Femur (tissue), 1 donor: ENCODE measurements at regions not wholly inside any gene's neighbourhood (a gene's known extent, or its start where the extent isn't known, plus 50 kb on each side); places are given as distances from the start of the nearest gene placed in this dataset.

Source experiments
- DNase-seq: peaks from one replicate; pipeline ENCODE4 v3.0.0-alpha.2; 2017

DNA sequence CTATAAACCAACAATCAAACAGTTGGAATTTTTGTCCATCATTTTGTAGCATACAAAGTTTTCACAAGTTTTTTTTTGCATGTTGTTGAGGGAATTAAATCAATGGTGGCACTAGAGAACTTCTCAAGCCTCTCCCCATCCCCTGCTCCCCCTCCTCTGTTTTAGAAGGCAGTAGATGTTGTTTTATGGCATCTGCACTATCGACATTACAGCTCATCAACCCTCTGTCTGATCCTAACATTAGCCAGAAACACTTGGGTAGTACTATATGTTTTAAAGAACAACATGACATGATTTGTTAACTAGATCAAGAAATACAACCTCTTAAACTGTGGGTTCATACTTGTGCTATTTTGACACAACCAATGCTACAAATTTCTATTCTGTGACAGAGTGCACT is 306.5 kb upstream of the NR5A2 start:
- no peak for DNase-seq

- DNase-seq: no peak
Measured at GRCh38 chr1:199723250-199723956, 304.1 kb upstream of the NR5A2 start.

DNA sequence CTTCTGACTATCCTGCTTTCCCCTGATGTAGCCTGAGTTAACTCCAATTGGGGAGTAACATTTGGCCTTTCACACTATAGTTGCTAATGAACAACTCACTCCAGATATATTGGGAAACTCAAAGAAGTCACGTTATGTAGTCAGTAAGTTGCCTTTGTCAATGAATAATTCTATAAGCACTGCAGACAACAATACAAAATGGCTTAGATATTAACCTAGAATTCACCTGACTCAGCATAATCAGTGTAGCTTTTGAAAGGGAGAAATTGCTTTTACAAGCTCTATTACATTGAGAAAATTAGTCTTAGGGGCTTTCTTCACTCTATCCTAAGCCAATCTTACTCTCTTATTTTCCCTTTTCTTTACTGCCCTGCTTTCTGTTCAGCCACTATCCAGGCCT is 303.5 kb upstream of the NR5A2 start:
- DNase-seq: no peak

DNA sequence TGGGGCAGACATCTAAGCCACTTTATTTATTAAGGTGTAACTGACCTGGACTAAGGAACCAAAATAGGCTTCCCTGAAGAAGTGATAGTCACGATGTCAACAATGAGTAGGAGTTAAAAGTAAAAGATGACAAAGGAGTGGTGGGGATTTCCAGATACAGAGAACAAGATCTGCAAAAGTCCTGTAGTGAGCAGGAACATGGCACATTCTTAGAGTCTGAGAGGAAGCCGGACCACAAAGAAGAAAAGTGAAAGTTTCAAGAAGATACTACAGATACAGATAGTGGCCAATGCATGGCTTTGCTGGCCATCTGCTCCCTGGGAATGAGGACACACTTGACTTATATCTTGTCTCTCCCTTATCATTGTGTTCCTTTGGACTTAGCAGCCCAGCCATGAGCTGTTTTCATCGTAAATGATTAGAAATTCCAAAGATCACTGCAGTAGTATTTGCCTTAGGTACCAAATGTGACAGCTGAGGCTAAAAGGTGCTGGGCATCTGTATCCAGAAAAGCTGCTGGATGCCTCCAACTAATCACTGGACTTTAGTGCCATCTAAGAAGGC is 302.4 kb upstream of the NR5A2 start:
- DNase-seq: no peak

DNA sequence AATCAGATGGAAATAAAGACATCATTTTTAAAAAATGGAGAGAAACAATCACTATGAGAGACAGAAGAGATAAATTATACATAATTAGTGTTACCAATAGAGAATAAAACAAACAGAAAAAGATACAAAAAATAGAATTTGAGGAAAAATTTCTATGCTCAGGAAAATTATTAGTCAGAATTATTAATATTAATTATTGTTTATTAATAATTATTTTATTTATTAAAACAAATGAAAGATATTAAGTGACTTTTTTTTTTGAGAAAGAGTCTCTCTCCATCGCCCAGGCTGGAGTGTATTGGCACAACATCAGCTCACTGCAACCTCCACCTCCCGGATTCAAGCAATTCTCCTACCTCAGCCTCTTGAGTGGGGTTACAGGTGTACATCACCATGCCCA is 299.8 kb upstream of the NR5A2 start:
- DNase-seq: no peak

DNA sequence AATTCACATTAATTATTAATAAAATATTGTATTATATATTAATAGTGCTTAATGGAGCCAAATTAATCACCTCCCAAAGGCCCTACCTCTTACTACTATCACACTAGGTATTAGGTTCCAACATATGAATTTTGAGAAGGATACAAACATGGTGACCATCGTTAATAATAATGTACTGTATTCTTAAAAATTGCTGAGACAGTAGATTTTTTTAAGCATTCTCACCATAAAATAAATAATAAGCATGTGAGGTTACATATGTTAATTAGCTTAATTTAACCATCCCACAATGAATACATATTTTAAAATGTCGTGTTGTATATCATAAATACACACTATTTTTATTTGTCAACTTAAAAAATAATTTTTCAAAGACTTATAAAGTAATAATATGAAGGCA is 299.2 kb upstream of the NR5A2 start:
- no peak for DNase-seq

GRCh38 chr1:199733125-199733524 is 294.4 kb upstream of the NR5A2 start:
- DNase-seq: no peak

DNA sequence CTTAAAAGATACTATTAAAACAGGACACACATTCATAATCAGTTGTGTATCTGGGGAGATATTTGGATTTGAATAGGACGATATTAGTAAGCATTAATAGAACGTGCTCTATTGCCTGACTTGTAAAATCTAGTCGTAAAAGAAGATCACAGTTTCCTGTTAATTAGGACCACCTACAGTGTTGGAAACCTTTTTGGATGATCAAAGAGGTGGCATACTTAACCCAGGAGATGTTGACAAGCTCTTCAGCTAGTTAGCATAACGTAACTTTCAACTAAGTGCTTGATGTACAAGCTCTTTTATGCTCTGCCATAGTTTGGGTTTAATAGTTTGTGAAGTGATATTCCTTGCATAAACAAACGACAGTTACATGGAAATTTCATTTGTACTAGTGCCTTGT is 293.3 kb upstream of the NR5A2 start:
- DNase-seq: no peak

GRCh38 chr1:199735660-199736059 is 291.9 kb upstream of the NR5A2 start:
- DNase-seq: no peak

DNA sequence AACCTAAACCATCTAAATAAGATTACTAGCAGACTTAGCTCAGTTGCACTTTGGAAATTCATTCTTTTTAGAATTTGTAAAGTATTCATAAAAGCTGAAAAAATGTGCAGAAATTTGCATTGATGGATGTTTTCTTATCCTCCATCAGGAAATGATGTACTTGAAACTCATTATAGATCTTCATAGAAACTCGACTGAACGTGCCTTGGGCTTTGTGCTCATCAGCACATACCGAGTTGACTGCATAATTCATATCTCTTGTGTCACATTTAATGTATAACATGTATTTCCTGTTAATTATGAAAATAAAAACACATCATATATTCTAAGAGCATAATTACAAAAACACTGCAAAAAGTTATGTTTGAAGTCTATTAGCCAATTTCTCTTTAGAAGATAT is 290.9 kb upstream of the NR5A2 start:
- no peak for DNase-seq

DNA sequence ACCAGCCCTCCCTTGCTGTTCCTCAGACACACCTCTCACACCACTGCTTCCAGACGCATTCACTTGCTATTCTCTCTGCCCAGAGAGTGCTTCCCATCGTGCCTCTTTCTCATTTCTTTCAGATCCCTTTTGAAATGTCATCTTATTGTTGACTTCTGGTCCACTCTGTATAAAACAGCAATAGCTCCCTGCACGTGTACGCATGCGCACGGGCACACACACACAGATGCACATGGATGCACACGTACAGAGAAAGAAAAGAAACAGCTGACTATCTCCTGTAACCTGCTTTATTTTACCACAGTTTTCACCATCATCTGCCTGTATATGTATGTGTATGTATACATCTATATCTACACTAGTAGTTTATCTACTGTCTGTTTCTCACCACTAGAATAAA is 285.9 kb upstream of the NR5A2 start:
- no peak for DNase-seq

DNA sequence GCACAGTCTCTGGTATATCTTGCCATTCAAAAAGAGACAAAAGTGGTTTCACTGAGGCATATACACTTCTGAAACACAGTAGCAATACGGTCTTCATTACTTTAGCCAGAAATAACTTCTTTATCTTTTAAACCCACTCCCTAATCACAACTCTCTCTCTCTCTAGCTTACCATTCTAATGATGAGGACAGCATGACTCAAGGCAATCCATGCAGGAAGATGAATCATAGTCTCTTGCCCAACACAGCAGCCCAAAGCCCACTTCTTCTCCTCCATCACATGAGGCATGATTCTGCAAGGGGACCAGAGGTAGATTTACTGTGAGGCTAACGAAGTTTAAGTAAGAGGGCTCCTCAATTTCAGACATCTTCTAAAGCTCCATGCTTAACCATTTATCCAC is 285.0 kb upstream of the NR5A2 start:
- DNase-seq: no peak

DNA sequence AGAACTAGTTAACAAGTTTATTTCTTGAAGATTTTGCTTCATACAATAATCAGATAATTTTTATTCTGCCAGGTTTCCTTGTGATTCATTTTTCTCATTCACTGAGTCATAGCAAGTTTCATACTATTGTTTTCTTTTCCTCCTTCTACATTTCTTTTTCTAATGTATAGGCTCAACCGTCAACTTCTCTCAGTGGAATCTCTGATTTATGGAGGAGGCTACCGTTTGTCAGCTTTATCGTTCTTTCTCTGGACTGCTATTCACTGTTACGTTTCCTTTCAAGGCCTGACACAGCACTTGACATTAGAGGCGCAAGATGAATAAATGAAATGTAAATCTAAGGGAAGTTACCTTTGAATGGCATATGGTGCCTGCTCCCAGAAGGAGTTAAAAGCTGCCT is 284.3 kb upstream of the NR5A2 start:
- DNase-seq: no peak

- DNase-seq: no peak
Measured at GRCh38 chr1:199746666-199747384, 280.7 kb upstream of the NR5A2 start.

DNA sequence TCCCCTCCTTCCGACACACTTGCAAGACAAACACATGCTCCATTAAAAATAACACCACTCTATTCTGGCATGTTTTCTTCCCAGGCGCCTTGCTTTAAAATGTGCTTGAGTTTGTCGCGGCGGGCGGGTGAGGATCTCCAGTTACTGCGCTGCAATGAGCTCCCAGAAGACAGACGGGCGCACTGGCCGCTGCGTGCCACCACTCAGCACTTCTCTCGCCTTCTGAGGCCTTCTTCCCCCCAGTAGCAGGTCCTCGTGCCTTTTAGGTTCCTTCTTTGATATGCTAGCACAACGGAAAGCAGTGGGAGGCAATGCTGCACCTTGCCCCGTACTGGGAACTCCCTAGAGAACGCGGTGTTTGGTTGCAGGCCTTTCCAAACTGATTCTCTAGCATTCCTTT is 279.5 kb upstream of the NR5A2 start:
- DNase-seq: peak; percentile 29

DNA sequence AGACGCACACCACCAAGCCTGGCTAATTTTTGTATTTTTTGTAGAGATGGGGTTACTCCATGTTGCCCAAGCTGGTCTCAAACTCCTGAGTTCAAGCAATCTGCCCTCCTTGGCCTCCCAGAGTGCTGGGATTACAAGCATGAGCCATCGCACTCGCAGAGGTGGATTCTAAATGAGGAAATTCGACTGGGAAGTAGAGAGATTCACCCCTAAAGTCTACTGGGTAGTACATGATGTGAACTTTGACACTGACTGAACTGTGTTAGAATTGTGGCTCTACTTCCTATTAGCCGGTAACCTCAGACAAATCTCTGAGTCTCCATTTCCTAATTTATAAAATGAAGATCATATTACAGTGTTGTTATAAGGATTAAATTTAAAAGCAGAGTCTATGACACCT is 276.0 kb upstream of the NR5A2 start:
- no peak for DNase-seq

DNA sequence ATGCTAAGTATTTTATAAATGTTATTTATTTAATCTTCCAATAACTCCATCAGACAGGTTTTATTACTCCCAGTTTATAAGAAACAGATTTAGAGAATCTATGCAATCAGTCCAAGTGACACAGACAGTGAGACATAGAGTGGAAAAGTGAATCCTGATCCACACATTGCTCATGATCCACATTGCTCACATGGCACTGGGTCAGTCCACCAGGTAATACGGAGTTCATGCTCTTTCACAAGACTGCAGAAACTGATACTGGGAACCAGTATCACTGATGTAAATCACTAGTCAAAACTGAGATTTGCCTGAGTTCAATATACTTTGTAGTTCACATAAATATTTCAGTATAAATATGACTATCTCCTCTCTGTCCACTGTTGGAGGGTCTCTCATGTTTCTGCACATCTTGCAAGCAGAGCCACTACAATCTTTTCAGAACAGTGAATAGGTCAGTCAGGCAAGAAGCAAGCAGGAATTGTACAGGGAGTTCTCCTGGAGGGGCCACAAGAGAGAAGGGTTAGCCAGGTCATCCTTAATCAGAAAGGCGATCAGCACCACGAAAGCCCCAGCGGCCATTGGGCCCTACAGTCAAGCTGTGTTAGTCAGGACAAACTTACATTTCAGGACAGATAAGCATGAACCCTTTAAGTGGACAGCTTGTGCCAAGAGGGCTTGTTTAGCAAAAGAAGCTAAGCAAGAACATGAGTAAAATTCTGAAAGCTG is 275.4 kb upstream of the NR5A2 start:
- DNase-seq: no peak

DNA sequence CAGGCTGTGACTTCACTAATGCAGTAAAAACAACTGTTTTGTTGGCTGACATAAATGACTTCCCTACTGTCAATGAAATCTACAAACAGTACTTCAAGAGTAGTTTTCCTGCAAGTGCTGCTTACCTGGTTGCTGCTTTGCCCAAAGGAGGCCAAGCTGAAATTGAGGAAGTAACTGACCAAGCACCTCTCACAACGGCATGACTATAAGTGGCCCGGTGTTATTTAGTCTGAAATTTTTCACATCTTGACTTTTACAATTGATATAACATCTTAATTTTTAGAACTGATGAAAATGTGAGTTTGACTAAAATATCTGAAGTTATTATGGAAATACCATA is 274.9 kb upstream of the NR5A2 start:
- DNase-seq: no peak

- no peak for DNase-seq
Measured at GRCh38 chr1:199753513-199753912, 274.0 kb upstream of the NR5A2 start.

DNA sequence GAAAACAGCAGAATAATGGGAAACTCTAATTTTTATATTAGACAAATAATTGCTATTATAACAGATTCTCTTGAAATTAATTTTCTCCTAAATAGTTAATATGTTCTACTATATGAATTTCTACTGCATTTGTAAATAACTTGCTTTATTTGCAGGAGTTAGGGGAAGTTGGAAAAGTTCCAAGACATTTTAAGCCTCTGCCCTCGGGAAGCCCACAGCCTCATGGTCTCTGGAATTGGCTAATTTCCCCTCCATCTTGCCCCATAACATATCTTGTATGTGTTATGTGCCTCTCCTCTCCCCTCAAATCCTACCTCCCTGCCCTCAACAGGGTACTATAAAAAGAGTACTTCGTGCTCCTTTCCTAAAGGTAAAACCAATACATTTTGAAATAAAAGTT is 271.4 kb upstream of the NR5A2 start:
- no peak for DNase-seq

DNA sequence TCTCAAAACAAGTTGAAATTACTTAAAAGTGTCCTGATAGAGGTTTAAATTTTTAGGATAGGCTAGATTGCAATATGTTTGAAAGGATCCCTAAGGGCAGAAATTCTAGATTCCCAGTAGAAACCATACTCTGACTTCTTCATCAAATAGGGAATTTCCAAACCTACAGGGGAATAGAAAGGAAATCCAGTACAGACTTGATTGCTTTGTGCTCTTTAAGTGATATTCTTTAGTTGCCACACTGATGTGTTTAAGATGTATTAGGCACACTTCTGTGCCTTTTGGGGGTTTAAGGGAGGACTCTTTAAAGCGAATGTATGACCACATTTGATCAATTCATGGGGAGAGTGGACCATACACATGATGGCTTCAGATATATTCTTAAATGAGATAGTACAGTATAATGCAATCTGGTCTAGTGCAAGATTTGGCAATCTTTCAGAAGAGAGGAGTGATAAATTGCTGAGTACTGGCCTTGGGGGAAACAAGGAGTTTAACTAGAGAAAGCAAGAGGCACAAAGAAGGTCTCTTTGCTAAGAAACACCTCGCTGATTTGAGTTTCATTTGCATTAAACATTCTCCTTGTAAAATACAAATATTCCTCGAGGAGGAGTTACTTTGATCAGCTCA is 268.8 kb upstream of the NR5A2 start:
- no peak for DNase-seq

DNA sequence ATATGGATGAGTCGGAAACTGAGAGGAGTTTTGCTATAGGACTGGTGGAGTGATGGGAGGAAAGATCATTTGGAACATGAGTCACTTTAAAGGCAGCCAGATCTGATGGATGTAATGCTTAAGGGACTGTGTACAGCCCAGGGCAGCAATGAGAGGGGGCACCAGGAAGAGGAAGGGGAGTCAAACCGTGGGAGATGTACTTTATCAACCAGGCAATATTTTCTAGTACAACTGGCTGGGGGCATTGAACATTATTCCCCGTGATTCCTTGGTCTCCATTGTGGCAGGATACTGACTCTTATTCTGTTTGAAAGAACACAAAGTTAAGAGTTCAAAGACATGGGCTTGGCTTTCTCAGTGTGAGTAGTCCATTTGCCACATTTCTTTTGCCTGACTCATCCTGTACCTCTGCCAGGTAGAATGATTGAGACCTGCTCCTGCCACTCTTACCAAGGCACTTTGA is 268.2 kb upstream of the NR5A2 start:
- DNase-seq: no peak

DNA sequence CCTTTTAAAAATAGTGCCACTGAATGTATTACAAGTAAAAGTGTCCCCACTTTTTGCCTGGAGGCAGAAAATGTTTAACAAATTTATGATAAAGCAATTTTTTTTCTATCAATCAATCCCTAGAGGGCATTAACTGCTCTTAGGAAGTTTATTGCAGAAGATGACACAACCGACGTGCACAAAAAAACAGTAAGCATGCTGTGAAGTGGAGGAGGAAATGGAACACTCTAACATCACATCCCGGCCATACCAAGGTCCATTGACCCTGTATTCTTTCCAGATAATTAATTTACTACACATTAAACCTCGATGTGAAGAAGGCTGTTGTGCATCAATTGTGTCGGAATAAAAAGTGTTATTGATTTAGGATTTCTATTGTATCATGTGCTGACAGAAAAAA is 264.9 kb upstream of the NR5A2 start:
- no peak for DNase-seq
